Stimulated activated CD4-positive, alpha-beta T cell treated with anti-CD3 and anti-CD28 coated beads, Interleukin-12 subunit alpha, Interleukin-12 subunit beta, amount 100 ng/mL, for 24 hours (primary cell): ENCODE measurements at regions not wholly inside any gene's neighbourhood (a gene's known extent, or its start where the extent isn't known, plus 50 kb on each side); places are given as distances from the start of the nearest gene placed in this dataset.
"Not testable (repeated sequence)": the region's sequence is repeated elsewhere in the genome, so short reads cannot be mapped to it uniquely, and the experiment has no call there.

Experiments
- DNase-seq, 2 experiments: peaks; one replicate each; pipeline ENCODE4 v3.0.0-alpha.2; 2020; ENCODE audit warnings: low read depth in 2 of 2

- no peak for DNase-seq
These were observed 65.8 kb upstream of the CD93 start for GRCh38 chr20:23151885-23152284.

GRCh38 chr20:23151008-23151703 is 65.0 kb upstream of the CD93 start:
- no peak for DNase-seq

GRCh38 chr20:23150304-23151007 is 64.3 kb upstream of the CD93 start:
- DNase-seq: no peak

- no peak for DNase-seq
These were observed 63.6 kb upstream of the CD93 start for GRCh38 chr20:23149623-23150279.

DNA sequence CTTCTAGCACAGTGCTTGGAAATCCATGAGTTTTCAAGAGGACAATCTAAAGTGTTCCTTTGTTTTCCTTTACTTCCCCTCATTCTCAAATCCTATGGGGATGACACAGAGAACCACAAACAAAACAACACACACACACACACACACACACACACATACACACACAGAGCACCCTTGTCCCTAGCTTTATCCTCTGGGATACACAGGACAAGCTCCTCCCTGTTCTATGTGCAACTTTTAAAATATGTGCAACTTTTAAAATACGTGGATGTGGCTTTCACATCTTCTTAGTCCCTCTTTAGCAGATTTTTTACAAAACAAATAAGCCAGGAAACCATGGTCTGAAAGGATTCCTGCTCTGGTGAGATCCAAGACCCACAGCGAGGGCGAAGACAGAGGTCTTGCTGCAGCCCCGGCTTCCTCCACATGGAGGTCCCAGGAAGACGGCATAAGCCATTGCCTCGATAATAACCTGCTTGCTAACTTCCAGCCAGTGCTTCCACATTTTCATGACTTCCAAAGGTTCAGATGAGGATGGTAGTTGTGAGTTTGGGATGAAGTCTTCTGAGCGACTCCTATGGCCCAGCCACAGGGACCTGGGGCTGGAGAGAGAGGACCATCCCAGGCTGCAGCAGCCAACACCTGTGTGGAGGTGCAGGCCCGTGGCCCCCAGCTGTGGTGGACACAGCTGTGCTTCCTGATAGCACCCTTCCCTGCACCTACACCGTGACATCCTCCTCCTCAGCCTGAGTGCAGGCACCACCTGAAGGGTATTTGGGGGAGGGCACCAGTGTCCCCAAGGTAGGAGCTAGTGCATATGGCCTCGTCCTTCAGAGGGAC is 62.8 kb upstream of the CD93 start:
- DNase-seq: no peak

DNA sequence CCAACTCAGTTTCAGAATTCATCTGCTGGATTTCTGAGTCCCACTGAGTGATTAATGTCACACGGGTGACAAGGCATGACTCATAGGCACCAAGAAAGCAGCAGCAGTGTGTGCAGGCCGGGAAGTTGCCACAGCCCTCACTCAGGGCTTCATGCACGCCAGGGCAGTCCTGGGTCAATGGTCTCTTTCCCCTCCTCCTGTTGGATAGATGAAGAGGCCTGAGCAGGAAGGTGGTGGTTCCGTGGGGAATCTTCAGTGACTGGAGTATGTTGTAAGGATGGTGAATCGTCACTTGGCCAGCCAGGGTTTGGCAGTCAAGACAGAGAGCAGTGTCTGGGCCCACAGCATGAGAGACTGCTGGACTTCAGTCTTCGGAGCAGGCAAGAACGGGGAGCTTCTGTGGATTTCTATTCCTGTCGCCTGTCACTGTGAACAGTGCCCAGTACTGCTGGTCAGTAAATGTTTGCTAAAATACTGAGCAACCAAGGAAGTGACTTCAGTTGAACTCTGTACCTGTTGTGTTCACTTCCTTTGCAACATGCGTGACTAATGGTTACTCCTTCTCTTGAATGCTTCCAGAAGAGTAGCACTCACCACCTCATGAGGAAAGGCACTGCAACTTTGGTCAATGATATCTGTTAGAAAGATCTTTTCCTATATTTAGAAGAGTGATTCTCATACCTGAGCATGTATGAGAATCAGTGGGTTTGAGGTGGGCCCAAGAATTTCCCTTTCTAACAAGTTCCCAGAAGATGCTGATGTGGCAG is 62.0 kb upstream of the CD93 start:
- no peak for DNase-seq

- no peak for DNase-seq
These were observed 61.5 kb upstream of the CD93 start for GRCh38 chr20:23147647-23147963.

- no peak for DNase-seq
These were observed 60.9 kb upstream of the CD93 start for GRCh38 chr20:23146857-23147637.

DNA sequence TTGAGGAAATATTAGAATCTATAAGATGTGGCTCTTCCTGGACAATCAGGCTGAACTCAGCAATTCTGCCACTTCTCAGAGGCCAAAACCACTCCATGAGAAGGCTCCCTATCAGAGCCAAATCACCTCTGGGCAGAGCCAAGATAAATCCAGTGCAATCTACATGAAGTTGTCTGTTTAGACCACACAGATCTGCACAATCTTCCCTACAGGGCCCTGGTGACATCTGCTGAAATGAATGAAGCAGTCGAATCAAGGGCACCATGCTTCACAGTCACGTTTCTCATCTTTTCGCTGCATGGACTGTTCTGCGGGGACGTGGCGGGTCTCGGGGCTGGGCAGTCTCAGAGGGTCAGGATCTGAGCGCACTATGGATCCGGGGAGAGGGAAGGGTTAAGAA is 60.1 kb upstream of the CD93 start:
- no peak for DNase-seq

DNA sequence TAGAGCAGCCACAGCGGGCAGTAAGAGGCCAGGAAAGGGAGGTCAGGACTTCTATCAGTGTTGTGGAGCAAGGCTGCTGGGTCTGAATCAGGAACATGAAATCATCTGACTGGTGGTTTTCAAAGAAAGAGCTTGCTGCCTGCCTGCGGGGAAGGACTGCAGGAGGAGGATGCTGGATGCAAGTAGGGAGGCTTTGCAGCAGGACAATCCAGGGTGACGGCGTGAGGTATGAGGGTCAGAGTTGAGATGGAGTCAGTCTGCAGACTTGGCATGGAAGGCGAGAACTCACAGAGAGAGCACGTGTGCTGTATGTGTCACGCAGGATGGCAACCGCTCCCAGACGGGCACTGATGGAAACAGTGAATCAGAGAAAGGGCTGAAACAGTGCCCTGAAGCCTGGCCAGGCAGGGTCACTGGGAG is 59.2 kb upstream of the CD93 start:
- DNase-seq: no peak

DNA sequence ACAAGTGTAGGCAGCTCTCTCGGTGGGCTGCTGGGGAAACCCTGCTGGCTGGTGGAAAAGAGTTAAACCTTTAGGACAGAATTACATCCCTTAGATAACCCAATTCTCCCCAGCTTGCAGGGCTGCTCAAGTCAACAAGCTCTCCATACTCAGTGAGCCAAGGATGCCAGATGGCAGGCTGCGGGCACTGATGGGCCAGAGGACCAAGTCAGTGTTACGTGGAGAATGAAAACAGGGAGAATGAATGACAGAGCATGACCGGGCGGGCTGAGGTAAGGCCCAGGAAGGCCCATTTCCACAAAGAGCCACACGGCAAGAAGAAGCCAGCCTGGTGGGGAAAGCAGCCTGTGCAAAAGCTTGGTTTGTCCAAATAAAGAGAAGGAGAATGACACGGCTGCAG is 58.7 kb upstream of the CD93 start:
- no peak for DNase-seq

DNA sequence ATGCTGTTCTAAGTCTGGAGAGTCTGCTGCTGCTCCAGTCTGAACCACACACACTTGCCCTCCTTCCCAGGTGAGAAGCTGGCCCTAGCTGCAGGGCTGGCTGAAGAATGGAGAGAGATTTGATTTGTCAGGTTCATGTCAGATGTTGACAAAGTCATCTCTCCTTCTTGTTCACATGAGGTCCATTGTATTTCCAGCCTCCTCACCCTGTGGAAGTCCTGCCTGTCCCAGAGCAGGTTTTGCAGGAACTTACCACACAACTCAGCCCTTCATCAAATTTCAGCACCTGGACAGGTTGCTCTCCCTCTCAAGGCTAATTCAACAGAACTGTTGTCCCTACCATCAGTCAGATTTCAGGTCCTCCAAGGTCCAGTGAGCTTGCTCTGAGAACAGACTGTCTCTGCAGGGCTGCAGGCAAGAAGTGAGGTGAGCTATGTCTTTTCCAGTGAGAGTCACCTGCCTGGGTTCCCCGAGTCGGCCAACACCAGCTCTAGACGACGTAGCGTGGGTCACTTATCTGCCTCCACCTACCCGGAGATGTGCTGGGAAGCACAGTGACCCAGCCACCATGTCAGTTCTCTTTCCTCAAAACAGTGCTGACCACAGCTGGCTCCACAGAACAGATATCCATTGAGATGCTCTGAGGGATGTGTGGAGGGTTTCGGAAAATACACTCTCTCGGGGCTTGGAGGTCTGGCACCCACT is 58.0 kb upstream of the CD93 start:
- DNase-seq: no peak

DNA sequence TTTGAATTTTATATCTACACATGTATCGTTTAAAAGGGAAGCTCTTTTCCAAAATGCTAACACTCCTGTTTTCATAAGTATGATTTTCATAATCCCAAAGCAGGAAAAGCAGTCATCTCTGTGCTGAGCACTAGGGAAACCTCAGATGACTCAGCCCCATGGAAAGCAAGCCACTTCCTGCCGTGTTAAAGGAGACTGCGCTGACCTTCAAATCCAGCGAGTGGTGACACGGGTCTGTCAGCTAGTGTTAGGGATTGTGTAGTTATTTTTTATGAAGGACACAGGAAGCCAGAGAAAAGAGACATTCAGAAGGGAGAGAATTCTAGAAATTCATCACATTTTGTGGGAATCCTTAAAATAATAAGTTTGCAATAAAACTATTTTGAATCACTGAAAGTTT is 57.0 kb upstream of the CD93 start:
- DNase-seq: no peak

GRCh38 chr20:23142162-23143050 is 56.3 kb upstream of the CD93 start:
- no peak for DNase-seq

DNA sequence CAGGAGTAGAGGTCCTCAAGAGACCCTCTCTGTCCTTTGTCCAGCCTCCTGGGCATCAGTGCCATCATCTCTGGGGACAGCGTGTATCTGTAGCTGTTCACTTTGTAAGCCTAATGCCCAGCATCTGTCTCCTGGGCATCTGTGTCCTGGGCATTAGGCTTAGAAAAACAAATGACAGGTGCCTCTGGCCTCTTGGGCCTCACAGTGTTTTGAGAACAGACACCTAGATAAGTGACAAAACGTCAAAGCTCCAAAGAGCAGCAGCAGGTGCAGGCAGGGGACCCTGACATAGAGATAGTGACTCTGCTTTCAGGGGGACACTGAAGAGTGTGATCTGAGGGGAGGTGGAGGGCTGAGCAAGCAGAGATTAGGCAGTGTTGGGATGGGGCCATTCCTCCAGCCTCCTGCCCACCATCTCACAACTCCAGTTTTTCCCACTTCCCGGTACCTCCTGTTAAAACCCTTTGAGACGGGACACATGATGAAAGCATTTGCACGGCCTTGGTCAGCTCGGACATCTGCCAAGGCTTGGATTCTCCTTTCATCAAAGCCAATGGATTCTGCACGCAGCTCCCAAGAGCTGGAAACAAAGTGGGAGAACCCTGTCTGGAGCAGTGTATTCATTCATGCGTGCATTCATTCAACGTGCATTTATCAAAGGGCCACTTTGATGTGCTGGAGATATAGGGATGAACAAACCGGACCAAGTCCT is 55.5 kb upstream of the CD93 start:
- no peak for DNase-seq

DNA sequence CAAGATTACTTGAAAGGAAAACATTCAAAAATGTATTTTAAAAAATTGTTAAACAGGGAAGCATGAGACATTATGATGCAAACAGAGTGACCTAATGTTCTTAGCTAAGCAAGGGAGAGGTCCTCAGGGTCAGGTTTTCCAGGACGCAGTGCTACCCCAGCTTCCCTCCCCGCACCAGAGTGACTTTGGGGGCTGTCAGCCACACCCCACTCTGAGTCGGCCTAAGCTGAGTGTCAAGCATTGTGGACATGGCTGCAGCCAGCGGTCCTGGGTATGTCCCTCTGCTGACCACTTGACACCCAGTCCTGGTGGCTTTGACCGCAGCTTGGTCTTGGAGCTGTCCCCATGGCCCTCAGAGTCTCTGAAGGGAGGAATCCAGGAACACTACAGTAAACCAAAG is 54.9 kb upstream of the CD93 start:
- no peak for DNase-seq

- not testable (repeated sequence) for DNase-seq
These were observed 53.9 kb upstream of the CD93 start for GRCh38 chr20:23139984-23140383.

DNA sequence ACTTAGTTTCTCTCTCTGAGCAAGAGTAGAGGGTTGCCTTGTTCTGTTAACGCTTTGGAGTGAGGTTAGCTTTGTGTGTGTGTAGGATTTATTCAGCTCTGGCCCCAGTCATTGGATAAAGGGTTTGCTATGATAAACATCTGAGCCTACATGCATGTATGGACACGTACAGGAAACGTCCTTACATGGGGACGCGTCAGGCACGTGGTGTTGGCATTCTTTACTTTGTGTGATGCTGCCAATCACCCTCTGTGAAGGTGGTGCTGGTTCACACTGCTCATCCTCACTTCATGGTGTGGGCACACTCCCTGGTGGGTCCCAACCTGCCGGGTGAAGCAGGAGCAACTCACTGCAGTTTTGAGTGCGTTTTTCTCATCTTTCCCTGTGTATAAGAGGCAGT is 53.4 kb upstream of the CD93 start:
- no peak for DNase-seq
